Ishikawa (cell line): ENCODE measurements at regions not wholly inside any gene's neighbourhood (a gene's known extent, or its start where the extent isn't known, plus 50 kb on each side); places are given as distances from the start of the nearest gene placed in this dataset.

Experiments used
- EP300 ChIP-seq: IDR thresholded peaks from 2 replicates; pipeline ENCODE4 v1.6.1; 2012; ENCODE audit warnings: borderline replicate concordance
- MAX ChIP-seq: IDR thresholded peaks from 2 replicates; pipeline ENCODE4 v1.6.1; 2012
- NFIC ChIP-seq: IDR thresholded peaks from 2 replicates; pipeline ENCODE4 v1.6.1; 2012
- RAD21 ChIP-seq: IDR thresholded peaks from 2 replicates; pipeline ENCODE4 v1.6.1; 2012; ENCODE audit warnings: low read depth
- TAF1 ChIP-seq: IDR thresholded peaks from 2 replicates; pipeline ENCODE4 v1.6.1; 2012; ENCODE audit warnings: low read depth, mild to moderate bottlenecking
- ZBTB7A ChIP-seq: IDR thresholded peaks from 2 replicates; pipeline ENCODE4 v1.6.1; 2012; ENCODE audit warnings: low read depth
- TF ChIP-seq, protein P1 (sequence below): IDR thresholded peaks from 2 replicates; pipeline ENCODE4 v1.6.1; 2012; ENCODE audit warnings: low read depth, mild to moderate bottlenecking

DNA sequence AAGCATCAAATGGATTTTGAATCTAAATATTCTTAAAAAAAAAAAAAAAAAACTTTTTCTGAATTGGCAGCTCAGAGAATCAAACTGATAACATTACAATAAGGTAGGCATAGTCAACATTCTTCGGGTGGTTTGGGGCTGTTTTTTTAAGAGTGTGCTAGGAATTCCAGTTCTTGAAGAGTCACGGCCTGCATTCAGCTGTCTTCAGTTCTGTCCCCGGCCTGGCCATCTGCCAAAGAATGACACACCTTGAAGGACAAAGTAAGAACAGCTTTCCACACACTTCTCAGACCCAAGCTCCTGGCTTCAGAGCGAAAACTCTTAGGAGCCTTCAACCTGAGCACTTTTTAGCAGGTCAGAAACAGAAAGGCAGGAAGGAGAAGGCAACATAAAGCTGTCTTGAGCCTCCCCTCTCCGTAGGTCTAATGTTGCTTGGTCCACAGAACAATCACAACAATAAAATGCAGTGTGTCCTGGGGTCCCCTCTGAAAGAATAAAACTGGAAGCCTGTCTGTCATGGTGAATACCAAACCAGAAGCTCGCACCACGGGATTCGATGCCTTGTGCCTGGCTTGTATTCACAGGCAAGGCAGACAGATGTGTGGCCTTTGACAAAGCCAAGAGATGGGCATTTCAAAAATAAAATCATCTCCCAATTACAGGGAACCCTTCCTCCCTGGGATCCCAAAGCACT, 524.4 kb upstream of the ZFHX3 start:
- no peak for TF ChIP-seq EP300
- TF ChIP-seq, protein P1, sequence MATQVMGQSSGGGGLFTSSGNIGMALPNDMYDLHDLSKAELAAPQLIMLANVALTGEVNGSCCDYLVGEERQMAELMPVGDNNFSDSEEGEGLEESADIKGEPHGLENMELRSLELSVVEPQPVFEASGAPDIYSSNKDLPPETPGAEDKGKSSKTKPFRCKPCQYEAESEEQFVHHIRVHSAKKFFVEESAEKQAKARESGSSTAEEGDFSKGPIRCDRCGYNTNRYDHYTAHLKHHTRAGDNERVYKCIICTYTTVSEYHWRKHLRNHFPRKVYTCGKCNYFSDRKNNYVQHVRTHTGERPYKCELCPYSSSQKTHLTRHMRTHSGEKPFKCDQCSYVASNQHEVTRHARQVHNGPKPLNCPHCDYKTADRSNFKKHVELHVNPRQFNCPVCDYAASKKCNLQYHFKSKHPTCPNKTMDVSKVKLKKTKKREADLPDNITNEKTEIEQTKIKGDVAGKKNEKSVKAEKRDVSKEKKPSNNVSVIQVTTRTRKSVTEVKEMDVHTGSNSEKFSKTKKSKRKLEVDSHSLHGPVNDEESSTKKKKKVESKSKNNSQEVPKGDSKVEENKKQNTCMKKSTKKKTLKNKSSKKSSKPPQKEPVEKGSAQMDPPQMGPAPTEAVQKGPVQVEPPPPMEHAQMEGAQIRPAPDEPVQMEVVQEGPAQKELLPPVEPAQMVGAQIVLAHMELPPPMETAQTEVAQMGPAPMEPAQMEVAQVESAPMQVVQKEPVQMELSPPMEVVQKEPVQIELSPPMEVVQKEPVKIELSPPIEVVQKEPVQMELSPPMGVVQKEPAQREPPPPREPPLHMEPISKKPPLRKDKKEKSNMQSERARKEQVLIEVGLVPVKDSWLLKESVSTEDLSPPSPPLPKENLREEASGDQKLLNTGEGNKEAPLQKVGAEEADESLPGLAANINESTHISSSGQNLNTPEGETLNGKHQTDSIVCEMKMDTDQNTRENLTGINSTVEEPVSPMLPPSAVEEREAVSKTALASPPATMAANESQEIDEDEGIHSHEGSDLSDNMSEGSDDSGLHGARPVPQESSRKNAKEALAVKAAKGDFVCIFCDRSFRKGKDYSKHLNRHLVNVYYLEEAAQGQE: no peak
- no peak for TF ChIP-seq NFIC
- no peak for TF ChIP-seq RAD21
- TF ChIP-seq TAF1: no peak
- no peak for TF ChIP-seq MAX
- no peak for TF ChIP-seq ZBTB7A
